ENCODE measurements at regions not wholly inside any gene's neighbourhood (a gene's known extent, or its start where the extent isn't known, plus 50 kb on each side); places are given as distances from the start of the nearest gene placed in this dataset.
"Not testable (repeated sequence)": the region's sequence is repeated elsewhere in the genome, so short reads cannot be mapped to it uniquely, and the experiment has no call there.

DNA sequence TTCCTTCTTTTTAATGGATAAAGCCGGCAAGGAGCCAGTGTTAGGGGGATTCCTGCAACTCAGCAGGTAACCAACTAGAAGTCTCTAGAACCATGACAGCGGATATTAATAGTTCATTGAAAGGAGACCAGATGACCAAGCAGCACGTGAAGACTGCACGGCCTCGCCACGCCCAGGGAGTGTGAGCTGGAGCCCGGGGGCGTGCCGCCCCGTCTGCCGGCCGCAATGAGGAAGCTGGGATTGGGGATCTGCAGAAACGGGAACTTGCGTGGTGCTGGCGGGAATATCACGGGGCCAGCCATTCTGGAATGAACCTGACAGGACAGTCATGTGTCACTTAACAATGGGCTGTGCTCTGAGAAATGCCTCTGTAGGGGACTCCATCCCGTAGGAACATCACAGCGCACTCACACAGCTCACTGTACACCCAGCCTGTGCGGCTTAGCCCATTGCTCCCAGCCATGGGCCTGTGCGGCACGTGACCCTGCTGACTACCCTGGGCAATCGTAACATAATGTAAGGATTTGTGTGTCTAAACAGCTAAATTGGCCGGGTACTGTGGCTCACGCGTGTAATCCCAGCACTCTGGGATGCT lies 4092.8 kb upstream of the TPTE start:
- H3K36me3 ChIP-seq (replicated peaks in 1 of 2; ENCODE audit: control insufficient read depth in 1 of 2, insufficient read depth in 2 of 2, low read length in 1 of 2); H3K27me3 ChIP-seq (ENCODE audit: insufficient read depth); H3K4me3 ChIP-seq (ENCODE audit: low read depth in 2 of 2, low read length in 1 of 2); CTCF ChIA-PET; H3K9me2 ChIP-seq; H3K4me2 ChIP-seq; H2AFZ ChIP-seq (ENCODE audit: low read depth); H3K27ac ChIP-seq (ENCODE audit: low read depth in 2 of 2, low read length in 1 of 2); H3K9ac ChIP-seq; H3K79me2 ChIP-seq (ENCODE audit: insufficient read depth); H3K4me1 ChIP-seq (ENCODE audit: control insufficient read depth in 1 of 2, insufficient read depth in 2 of 2, low read depth in 1 of 2, low read length in 1 of 2); H4K20me1 ChIP-seq (ENCODE audit: insufficient read depth); H3K9me3 ChIP-seq; POLR2A ChIA-PET; DNase-seq; H3F3A ChIP-seq (replicated peaks; ENCODE audit: insufficient read depth): not testable (repeated sequence)
- WGBS (ENCODE audit: low lambda C conversion rate): 100% methylated on average over 3 of the region's 25 CpGs

- H3K27me3 ChIP-seq (ENCODE audit: insufficient read depth); H2AFZ ChIP-seq (ENCODE audit: low read depth); H3K9ac ChIP-seq; H3K4me3 ChIP-seq (ENCODE audit: low read depth in 2 of 2, low read length in 1 of 2); H3K36me3 ChIP-seq (replicated peaks in 1 of 2; ENCODE audit: control insufficient read depth in 1 of 2, insufficient read depth in 2 of 2, low read length in 1 of 2); H3K27ac ChIP-seq (ENCODE audit: low read depth in 2 of 2, low read length in 1 of 2); H3F3A ChIP-seq (replicated peaks; ENCODE audit: insufficient read depth); H4K20me1 ChIP-seq (ENCODE audit: insufficient read depth); H3K9me3 ChIP-seq; H3K4me1 ChIP-seq (ENCODE audit: control insufficient read depth in 1 of 2, insufficient read depth in 2 of 2, low read depth in 1 of 2, low read length in 1 of 2); H3K4me2 ChIP-seq; H3K79me2 ChIP-seq (ENCODE audit: insufficient read depth); POLR2A ChIA-PET; CTCF ChIA-PET; H3K9me2 ChIP-seq; DNase-seq: not testable (repeated sequence)
- no CpG with 5 or more reads among the region's 8 CpGs for WGBS (ENCODE audit: low lambda C conversion rate)
These were observed 4091.5 kb upstream of the TPTE start for GRCh38 chr21:6429924-6430323.

DNA sequence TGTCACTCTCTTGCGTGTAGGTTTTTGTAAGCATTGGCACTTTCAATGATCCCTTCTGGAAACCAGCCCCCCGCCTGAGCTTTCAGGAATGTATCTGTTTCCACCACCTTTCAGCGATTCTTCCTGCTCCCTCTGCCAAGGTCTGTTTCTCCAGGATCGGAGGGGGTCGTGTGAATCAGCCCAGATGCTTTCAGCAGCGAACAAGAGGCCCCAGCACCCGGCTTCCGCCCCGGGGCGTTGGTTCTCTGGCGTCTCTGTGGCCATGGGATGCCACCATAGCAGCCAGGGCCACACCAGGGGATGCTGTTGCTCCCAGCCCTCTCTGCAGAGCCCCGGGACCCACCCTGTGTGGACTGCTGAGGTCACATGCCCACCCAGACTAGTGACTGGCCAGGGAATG lies 4088.2 kb upstream of the TPTE start:
- H3K36me3 ChIP-seq (replicated peaks in 1 of 2; ENCODE audit: control insufficient read depth in 1 of 2, insufficient read depth in 2 of 2, low read length in 1 of 2); H3K9ac ChIP-seq; DNase-seq; H3K4me2 ChIP-seq; H2AFZ ChIP-seq (ENCODE audit: low read depth); H3K4me3 ChIP-seq (ENCODE audit: low read depth in 2 of 2, low read length in 1 of 2); H3K79me2 ChIP-seq (ENCODE audit: insufficient read depth); H3K27ac ChIP-seq (ENCODE audit: low read depth in 2 of 2, low read length in 1 of 2); H3K4me1 ChIP-seq (ENCODE audit: control insufficient read depth in 1 of 2, insufficient read depth in 2 of 2, low read depth in 1 of 2, low read length in 1 of 2); H3K9me2 ChIP-seq; H4K20me1 ChIP-seq (ENCODE audit: insufficient read depth); CTCF ChIA-PET; H3K9me3 ChIP-seq; H3F3A ChIP-seq (replicated peaks; ENCODE audit: insufficient read depth); H3K27me3 ChIP-seq (ENCODE audit: insufficient read depth); POLR2A ChIA-PET: not testable (repeated sequence)
- WGBS (ENCODE audit: low lambda C conversion rate): no CpG with 5 or more reads among the region's 12 CpGs

DNA sequence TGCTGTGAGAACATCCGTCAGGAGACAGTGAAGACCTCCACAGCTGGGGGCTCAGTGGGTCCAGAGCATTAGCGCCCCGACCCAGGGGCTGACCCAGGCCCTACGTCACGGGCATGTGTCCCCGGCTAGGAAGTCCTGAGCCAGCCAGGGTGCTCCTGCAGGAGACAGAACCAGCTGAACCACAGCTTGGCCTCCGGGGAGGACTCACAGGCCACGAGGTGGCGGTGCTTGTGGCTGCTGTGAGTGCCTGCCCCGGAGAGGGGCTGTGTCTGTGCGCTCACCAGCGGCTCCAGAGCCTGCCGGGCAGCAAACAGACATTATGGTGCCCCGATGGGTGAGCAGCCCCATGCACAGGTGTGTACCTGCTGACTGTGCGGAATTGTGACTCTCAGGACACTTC lies 4085.2 kb upstream of the TPTE start:
- H3K9me3 ChIP-seq; CTCF ChIA-PET; H3K9me2 ChIP-seq; H4K20me1 ChIP-seq (ENCODE audit: insufficient read depth); DNase-seq; H3K4me3 ChIP-seq (ENCODE audit: low read depth in 2 of 2, low read length in 1 of 2); POLR2A ChIA-PET; H3F3A ChIP-seq (replicated peaks; ENCODE audit: insufficient read depth); H3K9ac ChIP-seq; H3K4me1 ChIP-seq (ENCODE audit: control insufficient read depth in 1 of 2, insufficient read depth in 2 of 2, low read depth in 1 of 2, low read length in 1 of 2); H3K27ac ChIP-seq (ENCODE audit: low read depth in 2 of 2, low read length in 1 of 2); H2AFZ ChIP-seq (ENCODE audit: low read depth); H3K36me3 ChIP-seq (replicated peaks in 1 of 2; ENCODE audit: control insufficient read depth in 1 of 2, insufficient read depth in 2 of 2, low read length in 1 of 2); H3K79me2 ChIP-seq (ENCODE audit: insufficient read depth); H3K27me3 ChIP-seq (ENCODE audit: insufficient read depth); H3K4me2 ChIP-seq: not testable (repeated sequence)
- no CpG with 5 or more reads among the region's 15 CpGs for WGBS (ENCODE audit: low lambda C conversion rate)

DNA sequence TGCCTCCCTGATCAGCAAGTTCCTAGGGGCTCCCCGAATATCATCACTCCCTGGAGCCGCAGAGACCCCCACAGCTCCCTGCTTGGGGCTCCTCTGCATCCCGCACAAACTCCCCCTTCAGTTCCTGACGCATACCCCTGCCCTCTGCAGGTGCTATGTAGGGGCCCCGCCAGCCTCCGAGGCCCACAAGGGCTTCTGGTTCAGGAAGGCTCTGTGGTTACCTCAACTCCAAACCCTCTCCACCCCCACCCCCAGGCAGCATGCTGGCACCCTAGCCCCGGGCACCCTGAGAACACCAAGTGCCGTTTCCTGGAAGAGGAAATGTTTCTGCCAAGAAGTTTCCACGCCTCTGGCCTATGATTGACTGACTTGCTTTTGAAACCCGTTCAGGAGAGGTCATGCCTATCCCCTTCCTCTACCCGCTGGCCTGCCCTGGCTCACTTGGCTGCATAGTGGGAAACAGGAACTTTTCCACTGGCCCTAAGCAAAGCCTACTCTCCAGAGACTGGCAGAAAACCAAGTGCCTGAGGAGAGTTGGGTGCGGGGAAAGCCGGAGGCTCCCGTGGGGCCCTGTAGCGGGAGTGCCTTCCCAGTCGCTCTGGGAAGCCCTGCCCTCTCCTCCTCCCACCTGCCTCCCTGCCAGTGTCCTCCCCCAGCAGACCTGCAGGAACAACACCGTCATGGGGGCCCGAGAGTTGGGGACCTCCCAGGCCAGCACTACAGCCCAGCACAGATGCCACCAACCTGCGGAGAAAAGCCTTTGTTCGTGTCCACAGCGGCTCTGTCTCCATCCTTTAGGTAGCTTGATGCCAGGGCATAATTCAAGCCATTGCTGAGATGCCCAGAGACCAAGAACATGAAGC lies 4084.2 kb upstream of the TPTE start:
- H3K27me3 ChIP-seq (ENCODE audit: insufficient read depth); DNase-seq; H3K27ac ChIP-seq (ENCODE audit: low read depth in 2 of 2, low read length in 1 of 2); H3K4me1 ChIP-seq (ENCODE audit: control insufficient read depth in 1 of 2, insufficient read depth in 2 of 2, low read depth in 1 of 2, low read length in 1 of 2); H3F3A ChIP-seq (replicated peaks; ENCODE audit: insufficient read depth); POLR2A ChIA-PET; CTCF ChIA-PET; H4K20me1 ChIP-seq (ENCODE audit: insufficient read depth); H3K9ac ChIP-seq; H3K4me3 ChIP-seq (ENCODE audit: low read depth in 2 of 2, low read length in 1 of 2); H2AFZ ChIP-seq (ENCODE audit: low read depth); H3K9me2 ChIP-seq; H3K36me3 ChIP-seq (replicated peaks in 1 of 2; ENCODE audit: control insufficient read depth in 1 of 2, insufficient read depth in 2 of 2, low read length in 1 of 2); H3K9me3 ChIP-seq; H3K79me2 ChIP-seq (ENCODE audit: insufficient read depth); H3K4me2 ChIP-seq: not testable (repeated sequence)
- 100% methylated on average over 3 of the region's 21 CpGs for WGBS (ENCODE audit: low lambda C conversion rate)

DNA sequence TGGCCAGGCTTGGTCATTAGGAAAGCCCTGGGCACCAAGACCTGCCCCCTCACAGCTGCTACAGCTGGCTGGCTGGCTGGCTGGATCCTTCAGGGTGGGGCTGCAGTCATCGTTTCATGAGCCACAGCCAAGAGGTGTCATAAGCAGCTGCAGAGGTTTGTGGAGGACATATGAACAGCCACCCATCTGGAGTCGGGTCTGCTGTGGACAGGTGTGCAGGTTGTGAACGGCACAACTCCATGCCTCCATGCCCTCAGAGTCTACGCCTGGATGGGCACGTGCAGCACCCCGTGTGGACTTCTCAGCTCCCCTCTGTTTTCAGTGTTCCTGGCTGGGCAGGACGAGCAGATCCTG lies 4083.6 kb upstream of the TPTE start:
- H3K27ac ChIP-seq (ENCODE audit: low read depth in 2 of 2, low read length in 1 of 2); H3K9me2 ChIP-seq; H4K20me1 ChIP-seq (ENCODE audit: insufficient read depth); H3K9ac ChIP-seq; H3K4me2 ChIP-seq; DNase-seq; H3K27me3 ChIP-seq (ENCODE audit: insufficient read depth); CTCF ChIA-PET; POLR2A ChIA-PET; H3K9me3 ChIP-seq; H2AFZ ChIP-seq (ENCODE audit: low read depth); H3F3A ChIP-seq (replicated peaks; ENCODE audit: insufficient read depth); H3K79me2 ChIP-seq (ENCODE audit: insufficient read depth); H3K4me1 ChIP-seq (ENCODE audit: control insufficient read depth in 1 of 2, insufficient read depth in 2 of 2, low read depth in 1 of 2, low read length in 1 of 2); H3K36me3 ChIP-seq (replicated peaks in 1 of 2; ENCODE audit: control insufficient read depth in 1 of 2, insufficient read depth in 2 of 2, low read length in 1 of 2); H3K4me3 ChIP-seq (ENCODE audit: low read depth in 2 of 2, low read length in 1 of 2): not testable (repeated sequence)
- no CpG with 5 or more reads among the region's 7 CpGs for WGBS (ENCODE audit: low lambda C conversion rate)

All from SK-N-SH (cell line).